A673 (cell line): ENCODE measurements at regions not wholly inside any gene's neighbourhood (a gene's known extent, or its start where the extent isn't known, plus 50 kb on each side); places are given as distances from the start of the nearest gene placed in this dataset.

ENCODE experiments used
- BruUV-seq: library from RNA; stranded (reverse); fragments of 400-500 nt; replicated peaks from 2 replicates; lab custom pipeline; 2021; lab: Mats Ljungman, UMichigan
- CTCF ChIA-PET: fragments of 300-600 bp; sonication (Branson Sonifier 250); formaldehyde crosslinking; loops from one replicate; lab custom pipeline; 2022; ENCODE audit warnings: antibody characterized with exemption; lab: Charles Lee
- POLR2A ChIA-PET: fragments of 300-600 bp; sonication (Branson Sonifier 250); formaldehyde crosslinking; loops from one replicate; lab custom pipeline; 2022; ENCODE audit warnings: antibody characterized with exemption; ENCODE audit not compliant: low non-redundant PET; lab: Charles Lee
- DNase-seq: peaks from one replicate; pipeline ENCODE4 v3.0.0-alpha.2; 2015; ENCODE audit warnings: low spot score
- H3K27ac ChIP-seq: fragments of 200-600 bp; sonication (generic); 2 replicates; pipeline ENCODE4 v1.5.1; 2016; ENCODE audit warnings: mixed run types, low read depth, mild to moderate bottlenecking, mixed read lengths, antibody characterized with exemption, low read length; ENCODE audit not compliant: poor library complexity, severe bottlenecking
- H3K27me3 ChIP-seq: fragments of 200-600 bp; sonication (generic); replicated peaks from 2 replicates; pipeline ENCODE4 v1.6.1; 2017; ENCODE audit warnings: mixed run types, low read depth, mild to moderate bottlenecking, mixed read lengths, antibody characterized with exemption, low read length; ENCODE audit not compliant: insufficient read depth, poor library complexity
- H3K36me3 ChIP-seq: fragments of 200-600 bp; sonication (generic); 2 replicates; pipeline ENCODE4 v1.6.1; 2016; ENCODE audit warnings: mixed run types, mild to moderate bottlenecking, mixed read lengths, antibody characterized with exemption, low read length; ENCODE audit not compliant: insufficient read depth, poor library complexity, severe bottlenecking
- H3K4me1 ChIP-seq: fragments of 200-600 bp; sonication (generic); 2 replicates; pipeline ENCODE4 v1.6.1; 2017; ENCODE audit warnings: mixed run types, mild to moderate bottlenecking, mixed read lengths, antibody characterized with exemption, low read length; ENCODE audit not compliant: insufficient read depth, poor library complexity, severe bottlenecking
- H3K4me3 ChIP-seq: fragments of 200-600 bp; sonication (generic); 2 replicates; pipeline ENCODE4 v1.5.1; 2016; ENCODE audit warnings: low read depth, mixed run types, mild to moderate bottlenecking, mixed read lengths, low read length; ENCODE audit not compliant: poor library complexity, severe bottlenecking
- H3K9me3 ChIP-seq: fragments of 200-600 bp; sonication (generic); 2 replicates; pipeline ENCODE4 v1.6.1; 2016; ENCODE audit warnings: mixed run types, low read depth, mild to moderate bottlenecking, mixed read lengths, antibody characterized with exemption, low read length; ENCODE audit not compliant: poor library complexity, severe bottlenecking
- CTCF ChIP-seq: fragments of 300-800, 200-600 bp; sonication (generic); conservative IDR thresholded peaks from 2 replicates; pipeline ENCODE4 v1.5.1; 2017; ENCODE audit warnings: low read depth, mild to moderate bottlenecking, antibody characterized with exemption, low read length, moderate library complexity, mixed read lengths
- EZH2 ChIP-seq: fragments of 200-600 bp; sonication (generic); IDR thresholded peaks from 2 replicates; pipeline ENCODE4 v1.6.1; 2017; ENCODE audit warnings: borderline replicate concordance, low read depth, mild to moderate bottlenecking, mixed read lengths, antibody characterized with exemption, low read length; ENCODE audit not compliant: poor library complexity, severe bottlenecking
- intact Hi-C: fragments of 100-400 bp; cut with micrococcal nuclease; formaldehyde crosslinking; loops from one replicate; pipeline ENCODE4 v1.10.0; 2022; ENCODE audit not compliant: unreplicated experiment

- H3K9me3 ChIP-seq, result no peaks in the 10 kb centered on the region
- H3K36me3 ChIP-seq, result no peaks in the 10 kb centered on the region
- DNase-seq, result no peak
- no TSS peak for BruUV-seq
- TF ChIP-seq CTCF (no peak), EZH2 (no peak)
- no peak overlapping the region for H3K27ac ChIP-seq
- POLR2A ChIA-PET, result no interaction called here
- no peak overlapping the region for H3K4me3 ChIP-seq
- CTCF ChIA-PET, result no interaction called here
- peaks cover 3% of the 10 kb centered on the region for H3K4me1 ChIP-seq
- H3K27me3 ChIP-seq, result no peaks in the 10 kb centered on the region
- intact Hi-C loops, result no loop called here
These were observed 186.0 kb downstream of the TANC2 start for GRCh38 chr17:63151941-63152523.

- BruUV-seq, result no TSS peak
- no peak for TF ChIP-seq EZH2
- TF ChIP-seq CTCF, result no peak
- Histone ChIP-seq H3K36me3 (no peaks in the 10 kb centered on the region), H3K4me3 (no peak overlapping the region), H3K9me3 (no peaks in the 10 kb centered on the region), H3K4me1 (peaks cover 3% of the 10 kb centered on the region), H3K27ac (no peak overlapping the region), H3K27me3 (no peaks in the 10 kb centered on the region)
- ChIA-PET POLR2A (no interaction called here), CTCF (no interaction called here)
- no peak for DNase-seq
- intact Hi-C loops, result no loop called here
These were observed 187.5 kb downstream of the TANC2 start for GRCh38 chr17:63153488-63153887.

GRCh38 chr17:63154586-63155244 is 188.7 kb downstream of the TANC2 start:
- TF ChIP-seq CTCF, result no peak
- no peak for TF ChIP-seq EZH2
- no peaks in the 10 kb centered on the region for H3K27me3 ChIP-seq
- no peaks in the 10 kb centered on the region for H3K9me3 ChIP-seq
- ChIA-PET POLR2A (no interaction called here), CTCF (no interaction called here)
- intact Hi-C loops, result no loop called here
- no TSS peak for BruUV-seq
- no peaks in the 10 kb centered on the region for H3K36me3 ChIP-seq
- no peak overlapping the region for H3K27ac ChIP-seq
- no peak for DNase-seq
- peaks cover 3% of the 10 kb centered on the region for H3K4me1 ChIP-seq
- no peak overlapping the region for H3K4me3 ChIP-seq
